HepG2 (cell line): ENCODE measurements at regions not wholly inside any gene's neighbourhood (a gene's known extent, or its start where the extent isn't known, plus 50 kb on each side); places are given as distances from the start of the nearest gene placed in this dataset.

Experiments
- ATF4 ChIP-seq, 2 experiments: fragments of 450-650 bp in 1 of 2; sonication (generic) in 1 of 2; formaldehyde crosslinking; IDR thresholded peaks; 2 replicates each; pipeline versions ENCODE4 v1.5.0 to v1.8.0; 2020 to 2022; ENCODE audit warnings: mild to moderate bottlenecking in 1 of 2, missing genetic modification reagents in 1 of 2
- BHLHE40 ChIP-seq: IDR thresholded peaks from 2 replicates; pipeline ENCODE4 v1.6.1; 2011; ENCODE audit warnings: low read length, improper control_type of control experiment
- CSRNP2 ChIP-seq: sonication (generic); formaldehyde crosslinking; conservative IDR thresholded peaks from 2 replicates; pipeline ENCODE4 v1.8.0; 2022; ENCODE audit warnings: low read depth, missing genetic modification reagents
- GFI1 ChIP-seq: sonication (generic); formaldehyde crosslinking; IDR thresholded peaks from 2 replicates; pipeline ENCODE4 v1.5.0; 2020; ENCODE audit warnings: missing genetic modification reagents, mild to moderate bottlenecking, borderline replicate concordance
- GZF1 ChIP-seq: sonication (generic); formaldehyde crosslinking; IDR thresholded peaks from 2 replicates; pipeline ENCODE4 v1.5.1; 2020; ENCODE audit warnings: mild to moderate bottlenecking, missing genetic modification reagents
- KLF6 ChIP-seq: IDR thresholded peaks from 2 replicates; pipeline ENCODE4 v1.8.0; 2016; ENCODE audit warnings: missing biosample characterization, missing genetic modification reagents
- MED13 ChIP-seq: sonication (generic); formaldehyde crosslinking; IDR thresholded peaks from 2 replicates; pipeline ENCODE4 v1.5.0; 2020; ENCODE audit warnings: missing genetic modification reagents
- NFIB ChIP-seq: sonication (generic); formaldehyde crosslinking; IDR thresholded peaks from 2 replicates; pipeline ENCODE4 v1.9.0; 2021; ENCODE audit warnings: missing genetic modification reagents, mild to moderate bottlenecking, borderline replicate concordance
- SAFB2 ChIP-seq: sonication (generic); formaldehyde crosslinking; IDR thresholded peaks from 2 replicates; pipeline ENCODE4 v1.5.1; 2020; ENCODE audit warnings: missing genetic modification reagents, low read depth, mild to moderate bottlenecking, borderline replicate concordance
- SNAI1 ChIP-seq: sonication (generic); formaldehyde crosslinking; IDR thresholded peaks from 2 replicates; pipeline ENCODE4 v1.5.0; 2020; ENCODE audit warnings: mild to moderate bottlenecking, missing genetic modification reagents, borderline replicate concordance
- SP4 ChIP-seq: sonication (generic); formaldehyde crosslinking; IDR thresholded peaks from 2 replicates; pipeline ENCODE4 v1.8.1; 2023; ENCODE audit warnings: mild to moderate bottlenecking, missing genetic modification reagents
- SPEN ChIP-seq: sonication (generic); formaldehyde crosslinking; IDR thresholded peaks from 2 replicates; pipeline ENCODE4 v1.5.1; 2020; ENCODE audit warnings: low read depth, mild to moderate bottlenecking, missing genetic modification reagents
- ZBTB8A ChIP-seq: sonication (generic); formaldehyde crosslinking; IDR thresholded peaks from 2 replicates; pipeline ENCODE4 v1.4.0; 2020; ENCODE audit warnings: mild to moderate bottlenecking, low read depth, missing genetic modification reagents, borderline replicate concordance
- ZNF143 ChIP-seq: sonication (generic); formaldehyde crosslinking; IDR thresholded peaks from 2 replicates; pipeline ENCODE4 v1.4.0; 2020; ENCODE audit warnings: missing genetic modification reagents
- ZNF30 ChIP-seq: sonication (generic); formaldehyde crosslinking; IDR thresholded peaks from 2 replicates; pipeline ENCODE4 v1.5.0; 2020; ENCODE audit warnings: mild to moderate bottlenecking, missing genetic modification reagents
- ZNF557 ChIP-seq: sonication (generic); formaldehyde crosslinking; IDR thresholded peaks from 2 replicates; pipeline ENCODE4 v1.4.0; 2020; ENCODE audit warnings: missing genetic modification reagents
- ZNF776 ChIP-seq: sonication (generic); formaldehyde crosslinking; IDR thresholded peaks from 2 replicates; pipeline ENCODE4 v1.4.0; 2020; ENCODE audit warnings: mild to moderate bottlenecking, missing genetic modification reagents
- TF ChIP-seq, protein P1 (sequence below): sonication (generic); formaldehyde crosslinking; IDR thresholded peaks from 2 replicates; pipeline ENCODE4 v1.4.0; 2020; ENCODE audit warnings: missing genetic modification reagents, borderline replicate concordance
- TF ChIP-seq, protein P2 (sequence below): sonication (generic); formaldehyde crosslinking; IDR thresholded peaks from 2 replicates; pipeline ENCODE4 v1.4.0; 2020; ENCODE audit warnings: missing genetic modification reagents

DNA sequence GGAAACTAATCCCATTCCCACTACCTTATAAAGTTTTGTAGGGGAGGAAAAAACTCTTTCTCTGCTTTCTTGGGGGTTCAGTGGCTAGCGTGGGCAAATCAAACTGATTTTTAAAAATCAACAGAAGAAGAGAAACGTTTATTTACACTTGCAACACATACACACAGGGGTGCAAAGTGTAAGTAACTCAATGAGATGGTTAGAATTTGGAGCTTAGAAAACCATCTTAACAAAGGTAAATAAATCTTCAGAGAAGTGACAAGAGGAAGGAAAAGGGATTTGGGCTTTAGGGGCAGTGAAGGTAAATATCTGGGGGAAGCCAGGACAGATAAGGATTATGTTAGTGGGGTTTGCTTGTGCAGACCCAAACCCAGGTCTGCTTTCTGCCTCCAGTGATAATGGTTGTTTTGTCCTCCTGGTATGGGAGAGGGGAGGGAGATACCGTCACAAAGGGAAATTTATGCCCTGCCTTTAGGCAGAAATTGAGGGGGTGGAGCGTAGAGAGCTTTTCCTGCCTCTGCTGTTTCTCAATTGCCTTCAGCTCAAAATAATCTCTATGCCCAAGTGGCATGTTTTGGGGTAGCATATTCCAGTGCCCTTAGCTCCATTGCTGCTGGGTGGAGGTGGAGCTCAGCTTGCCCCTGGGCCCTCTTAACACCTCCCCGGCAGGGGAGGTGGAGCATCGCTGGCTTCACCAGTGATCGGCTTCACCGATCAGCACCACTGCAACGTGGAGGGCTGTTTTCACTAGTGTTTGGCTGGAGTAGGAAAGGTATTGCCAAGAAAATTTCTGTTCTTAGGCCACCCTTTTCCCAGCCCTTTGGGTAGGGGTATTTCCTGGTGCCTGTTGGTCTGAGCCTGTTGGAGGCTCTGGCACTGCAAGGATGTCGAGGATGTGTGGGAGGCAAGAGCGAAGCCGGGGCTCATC lies 92.2 kb downstream of the TEX51 start (continued):
- TF ChIP-seq BHLHE40 (no peak), SNAI1 (CRISPR knock-in tag) (peak; percentile 86; the same call in 1 of the 2 replicates), GZF1 (peak; percentile 76; the same call in 1 of the 2 replicates), GFI1 (CRISPR knock-in tag) (peak; percentile 93), ZNF30 (CRISPR knock-in tag) (no peak), KLF6 (0 out of 2 replicates have a peak, but pooled peaks have one; percentile 31), ZNF776 (CRISPR knock-in tag) (no peak), ATF4 (CRISPR knock-in tag; IDR thresholded peaks at IDR 0.05) (peak in 1 of 2 experiments; percentile 56; a peak in 1 of 4 replicates), SAFB2 (CRISPR knock-in tag) (no peak), ZNF143 (CRISPR knock-in tag) (no peak), SPEN (CRISPR knock-in tag) (no peak), ZBTB8A (CRISPR knock-in tag) (0 out of 2 replicates have a peak, but pooled peaks have one; percentile 56), CSRNP2 (no peak), MED13 (no peak), NFIB (CRISPR knock-in tag) (no peak), SP4 (CRISPR knock-in tag) (peak; percentile 13; the same call in 1 of the 2 replicates), ZNF557 (CRISPR knock-in tag) (no peak)
- TF ChIP-seq, protein P1, sequence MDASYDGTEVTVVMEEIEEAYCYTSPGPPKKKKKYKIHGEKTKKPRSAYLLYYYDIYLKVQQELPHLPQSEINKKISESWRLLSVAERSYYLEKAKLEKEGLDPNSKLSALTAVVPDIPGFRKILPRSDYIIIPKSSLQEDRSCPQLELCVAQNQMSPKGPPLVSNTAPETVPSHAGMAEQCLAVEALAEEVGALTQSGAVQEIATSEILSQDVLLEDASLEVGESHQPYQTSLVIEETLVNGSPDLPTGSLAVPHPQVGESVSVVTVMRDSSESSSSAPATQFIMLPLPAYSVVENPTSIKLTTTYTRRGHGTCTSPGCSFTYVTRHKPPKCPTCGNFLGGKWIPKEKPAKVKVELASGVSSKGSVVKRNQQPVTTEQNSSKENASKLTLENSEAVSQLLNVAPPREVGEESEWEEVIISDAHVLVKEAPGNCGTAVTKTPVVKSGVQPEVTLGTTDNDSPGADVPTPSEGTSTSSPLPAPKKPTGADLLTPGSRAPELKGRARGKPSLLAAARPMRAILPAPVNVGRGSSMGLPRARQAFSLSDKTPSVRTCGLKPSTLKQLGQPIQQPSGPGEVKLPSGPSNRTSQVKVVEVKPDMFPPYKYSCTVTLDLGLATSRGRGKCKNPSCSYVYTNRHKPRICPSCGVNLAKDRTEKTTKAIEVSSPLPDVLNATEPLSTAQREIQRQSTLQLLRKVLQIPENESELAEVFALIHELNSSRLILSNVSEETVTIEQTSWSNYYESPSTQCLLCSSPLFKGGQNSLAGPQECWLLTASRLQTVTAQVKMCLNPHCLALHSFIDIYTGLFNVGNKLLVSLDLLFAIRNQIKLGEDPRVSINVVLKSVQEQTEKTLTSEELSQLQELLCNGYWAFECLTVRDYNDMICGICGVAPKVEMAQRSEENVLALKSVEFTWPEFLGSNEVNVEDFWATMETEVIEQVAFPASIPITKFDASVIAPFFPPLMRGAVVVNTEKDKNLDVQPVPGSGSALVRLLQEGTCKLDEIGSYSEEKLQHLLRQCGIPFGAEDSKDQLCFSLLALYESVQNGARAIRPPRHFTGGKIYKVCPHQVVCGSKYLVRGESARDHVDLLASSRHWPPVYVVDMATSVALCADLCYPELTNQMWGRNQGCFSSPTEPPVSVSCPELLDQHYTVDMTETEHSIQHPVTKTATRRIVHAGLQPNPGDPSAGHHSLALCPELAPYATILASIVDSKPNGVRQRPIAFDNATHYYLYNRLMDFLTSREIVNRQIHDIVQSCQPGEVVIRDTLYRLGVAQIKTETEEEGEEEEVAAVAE (CRISPR knock-in tag) = no peak
- TF ChIP-seq, protein P2, sequence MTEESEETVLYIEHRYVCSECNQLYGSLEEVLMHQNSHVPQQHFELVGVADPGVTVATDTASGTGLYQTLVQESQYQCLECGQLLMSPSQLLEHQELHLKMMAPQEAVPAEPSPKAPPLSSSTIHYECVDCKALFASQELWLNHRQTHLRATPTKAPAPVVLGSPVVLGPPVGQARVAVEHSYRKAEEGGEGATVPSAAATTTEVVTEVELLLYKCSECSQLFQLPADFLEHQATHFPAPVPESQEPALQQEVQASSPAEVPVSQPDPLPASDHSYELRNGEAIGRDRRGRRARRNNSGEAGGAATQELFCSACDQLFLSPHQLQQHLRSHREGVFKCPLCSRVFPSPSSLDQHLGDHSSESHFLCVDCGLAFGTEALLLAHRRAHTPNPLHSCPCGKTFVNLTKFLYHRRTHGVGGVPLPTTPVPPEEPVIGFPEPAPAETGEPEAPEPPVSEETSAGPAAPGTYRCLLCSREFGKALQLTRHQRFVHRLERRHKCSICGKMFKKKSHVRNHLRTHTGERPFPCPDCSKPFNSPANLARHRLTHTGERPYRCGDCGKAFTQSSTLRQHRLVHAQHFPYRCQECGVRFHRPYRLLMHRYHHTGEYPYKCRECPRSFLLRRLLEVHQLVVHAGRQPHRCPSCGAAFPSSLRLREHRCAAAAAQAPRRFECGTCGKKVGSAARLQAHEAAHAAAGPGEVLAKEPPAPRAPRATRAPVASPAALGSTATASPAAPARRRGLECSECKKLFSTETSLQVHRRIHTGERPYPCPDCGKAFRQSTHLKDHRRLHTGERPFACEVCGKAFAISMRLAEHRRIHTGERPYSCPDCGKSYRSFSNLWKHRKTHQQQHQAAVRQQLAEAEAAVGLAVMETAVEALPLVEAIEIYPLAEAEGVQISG (CRISPR knock-in tag) = no peak; the same call in 1 of the 2 replicates
